ENCODE measurements at regions not wholly inside any gene's neighbourhood (a gene's known extent, or its start where the extent isn't known, plus 50 kb on each side); places are given as distances from the start of the nearest gene placed in this dataset.

- TF ChIP-seq CTCF (IDR thresholded peaks at IDR 0.05), result no peak
- TF ChIP-seq POLR2A (IDR thresholded peaks at IDR 0.05), result no peak
Measured at GRCh38 chr2:19458427-19459003, 100.1 kb upstream of the OSR1 start.
